GM12873 (cell line): ENCODE measurements at regions not wholly inside any gene's neighbourhood (a gene's known extent, or its start where the extent isn't known, plus 50 kb on each side); places are given as distances from the start of the nearest gene placed in this dataset.

Experiments used
- CTCF ChIP-seq: IDR thresholded peaks from 2 replicates; pipeline ENCODE4 v1.5.1; 2012; ENCODE audit warnings: low read depth, mild to moderate bottlenecking, moderate library complexity, low read length, control low read depth; ENCODE audit not compliant: insufficient read depth; ENCODE audit errors: missing control alignments

GRCh38 chr2:128495996-128496547, 177.4 kb upstream of the HS6ST1 start:
- TF ChIP-seq CTCF, result no peak

- no peak for TF ChIP-seq CTCF
Observed at GRCh38 chr2:128496700-128497099, 178.0 kb upstream of the HS6ST1 start.

GRCh38 chr2:128497461-128497860, 178.8 kb upstream of the HS6ST1 start:
- no peak for TF ChIP-seq CTCF

- TF ChIP-seq CTCF, result no peak
Observed at GRCh38 chr2:128498086-128498485, 179.4 kb upstream of the HS6ST1 start.

GRCh38 chr2:128498589-128498988, 179.9 kb upstream of the HS6ST1 start:
- no peak for TF ChIP-seq CTCF

- TF ChIP-seq CTCF, result no peak
Observed at GRCh38 chr2:128499367-128500137, 180.9 kb upstream of the HS6ST1 start.

- no peak for TF ChIP-seq CTCF
Observed at GRCh38 chr2:128500138-128500800, 181.6 kb upstream of the HS6ST1 start.
